ENCODE measurements at regions not wholly inside any gene's neighbourhood (a gene's known extent, or its start where the extent isn't known, plus 50 kb on each side); places are given as distances from the start of the nearest gene placed in this dataset.

GRCh38 chr20:3318226-3318884 is 79.4 kb upstream of the SLC4A11 start:
- TF ChIP-seq CTCF (conservative IDR thresholded peaks at IDR 0.05; ENCODE audit: low read length) (no peak), EZH2phosphoT487 (IDR thresholded peaks at IDR 0.05; ENCODE audit: borderline replicate concordance, low read depth, low read length) (no peak)

All from OCI-LY7 (cell line).